Anterior cingulate cortex (tissue), 58 donors: ENCODE measurements at regions not wholly inside any gene's neighbourhood (a gene's known extent, or its start where the extent isn't known, plus 50 kb on each side); places are given as distances from the start of the nearest gene placed in this dataset.
"Not testable (repeated sequence)": the region's sequence is repeated elsewhere in the genome, so short reads cannot be mapped to it uniquely, and the experiment has no call there.

ENCODE experiments used
- DNase-seq, 58 donors: peaks; one replicate each; lab custom pipeline; 2025; lab: John Stamatoyannopoulos, UW

GRCh38 chr4:54402880-54403480 is 173.9 kb downstream of the PDGFRA start:
- peak in 23 of 58 donors; percentile 0 to 35 (median 9) for DNase-seq

GRCh38 chr4:54403700-54404453 is 174.8 kb downstream of the PDGFRA start:
- no peak for DNase-seq

GRCh38 chr4:54409270-54409817 is 180.3 kb downstream of the PDGFRA start:
- DNase-seq, result not testable (repeated sequence)

- DNase-seq, result no peak
Measured at GRCh38 chr4:54414545-54414944, 185.5 kb downstream of the PDGFRA start.

- no peak for DNase-seq
Measured at GRCh38 chr4:54417476-54417875, 188.4 kb downstream of the PDGFRA start.

- no peak for DNase-seq
Measured at GRCh38 chr4:54418468-54418867, 189.4 kb downstream of the PDGFRA start.

GRCh38 chr4:54423066-54423465 is 194.0 kb downstream of the PDGFRA start:
- DNase-seq, result no peak

- no peak for DNase-seq
Measured at GRCh38 chr4:54427826-54428225, 198.7 kb downstream of the PDGFRA start.

- DNase-seq, result no peak
Measured at GRCh38 chr4:54428940-54429339, 199.8 kb downstream of the PDGFRA start.

- peak in 1 of 58 donors; percentile 1 for DNase-seq
Measured at GRCh38 chr4:54433686-54434085, 204.6 kb downstream of the PDGFRA start.

- DNase-seq, result peak in 21 of 58 donors; percentile 2 to 34 (median 11)
Measured at GRCh38 chr4:54439831-54440243, 210.7 kb downstream of the PDGFRA start.

- peak in 12 of 58 donors; percentile 2 to 70 (median 8) for DNase-seq
Measured at GRCh38 chr4:54440394-54441136, 211.5 kb downstream of the PDGFRA start.

- no peak for DNase-seq
Measured at GRCh38 chr4:54445866-54446265, 211.9 kb upstream of the KIT start.

- no peak for DNase-seq
Measured at GRCh38 chr4:54446581-54446980, 211.2 kb upstream of the KIT start.

GRCh38 chr4:54447304-54447703 is 210.5 kb upstream of the KIT start:
- DNase-seq, result no peak

- no peak for DNase-seq
Measured at GRCh38 chr4:54449999-54450398, 207.8 kb upstream of the KIT start.

- DNase-seq, result not testable (repeated sequence)
Measured at GRCh38 chr4:54466960-54467359, 190.8 kb upstream of the KIT start.

- DNase-seq, result no peak
Measured at GRCh38 chr4:54473077-54473545, 184.6 kb upstream of the KIT start.

GRCh38 chr4:54473798-54474197 is 184.0 kb upstream of the KIT start:
- DNase-seq, result no peak

- no peak for DNase-seq
Measured at GRCh38 chr4:54475546-54475945, 182.2 kb upstream of the KIT start.
